Panc1 (cell line): ENCODE measurements at regions not wholly inside any gene's neighbourhood (a gene's known extent, or its start where the extent isn't known, plus 50 kb on each side); places are given as distances from the start of the nearest gene placed in this dataset.

Experiments
- ATAC-seq: fragments of 200-7000 bp; cut with Tn5 transposase; 2 replicates; pipeline ENCODE4 v1.9.1; 2020; ENCODE audit warnings: mild to moderate bottlenecking, moderate library complexity
- BruUV-seq: library from RNA; stranded (reverse); fragments of 400-500 nt; replicated peaks from 2 replicates; lab custom pipeline; 2021; lab: Mats Ljungman, UMichigan
- CTCF ChIA-PET: fragments of 300-600 bp; sonication (Branson Sonifier 250); formaldehyde crosslinking; loops from one replicate; lab custom pipeline; 2022; ENCODE audit warnings: antibody characterized with exemption; lab: Charles Lee
- POLR2A ChIA-PET: fragments of 300-600 bp; sonication (Branson Sonifier 250); formaldehyde crosslinking; loops from one replicate; lab custom pipeline; 2022; ENCODE audit warnings: antibody characterized with exemption; lab: Charles Lee
- DNase-seq: peaks from one replicate; pipeline ENCODE4 v3.0.0-alpha.2; 2010; ENCODE audit warnings: low read depth, low spot score
- H3K27ac ChIP-seq: 2 replicates; pipeline ENCODE4 v1.5.1; 2011; ENCODE audit warnings: mild to moderate bottlenecking, low read length, inconsistent platforms
- H3K27me3 ChIP-seq: fragments of 200-500 bp; sonication (Bioruptor generic); 2 replicates; pipeline ENCODE4 v1.6.0; 2014; ENCODE audit warnings: low read length, inconsistent platforms; ENCODE audit not compliant: control insufficient read depth, insufficient read depth
- H3K36me3 ChIP-seq: fragments of 200-500 bp; sonication (Bioruptor generic); 2 replicates; pipeline ENCODE4 v1.5.1; 2014; ENCODE audit warnings: inconsistent platforms, mild to moderate bottlenecking, low read length, moderate library complexity; ENCODE audit not compliant: control insufficient read depth, insufficient read depth
- H3K4me1 ChIP-seq: 2 replicates; pipeline ENCODE4 v1.5.1; 2011; ENCODE audit warnings: inconsistent platforms, mild to moderate bottlenecking, low read length, moderate library complexity; ENCODE audit not compliant: control insufficient read depth, insufficient read depth
- H3K4me3 ChIP-seq, 2 experiments: 2 replicates each; pipeline ENCODE4 v1.5.1; 2011 to 2012; ENCODE audit warnings: low read depth in 2 of 2, low read length in 2 of 2, mild to moderate bottlenecking in 2 of 2, inconsistent platforms in 1 of 2, moderate library complexity in 1 of 2
- H3K9me3 ChIP-seq: fragments of 200-500 bp; sonication (Bioruptor generic); 2 replicates; pipeline ENCODE4 v1.5.1; 2014; ENCODE audit warnings: low read depth, mild to moderate bottlenecking, inconsistent platforms, low read length, moderate library complexity; ENCODE audit not compliant: control insufficient read depth, insufficient read depth
- CTCF ChIP-seq: fragments of 450-650 bp; IDR thresholded peaks from 2 replicates; pipeline ENCODE4 v1.5.1; 2017; ENCODE audit warnings: mild to moderate bottlenecking
- POLR2AphosphoS5 ChIP-seq: IDR thresholded peaks from 2 replicates; pipeline ENCODE4 v1.6.1; 2012; ENCODE audit warnings: mild to moderate bottlenecking, low read depth, low read length, moderate library complexity
- REST ChIP-seq, 2 experiments: IDR thresholded peaks; 2 replicates each; pipeline ENCODE4 v1.6.1; 2011 to 2012; ENCODE audit warnings: low read depth in 2 of 2, control low read depth in 1 of 2, low read length in 1 of 2, mild to moderate bottlenecking in 1 of 2, moderate library complexity in 1 of 2; ENCODE audit not compliant: insufficient read depth in 1 of 2
- SIN3A ChIP-seq: IDR thresholded peaks from 2 replicates; pipeline ENCODE4 v1.6.1; 2012; ENCODE audit warnings: low read depth, mild to moderate bottlenecking, low read length, moderate library complexity, borderline replicate concordance; ENCODE audit not compliant: insufficient read depth
- TCF7L2 ChIP-seq: IDR thresholded peaks from 2 replicates; pipeline ENCODE4 v1.6.1; 2011; ENCODE audit warnings: mild to moderate bottlenecking, low read depth, low read length, inconsistent platforms
- in situ Hi-C: cut with HindIII; loops from 2 replicates; pipeline ENCODE4 v1.10.0; 2016; ENCODE audit warnings: low sequenced_read_pairs, low pct_unique_long_range_greater_than_20kb
- intact Hi-C: fragments of 100-400 bp; cut with micrococcal nuclease; formaldehyde crosslinking; loops from one replicate; pipeline ENCODE4 v1.10.0; 2022; ENCODE audit not compliant: unreplicated experiment

GRCh38 chr2:64202206-64202845 is 58.1 kb upstream of the PELI1 start:
- POLR2A ChIA-PET, result no interaction called here
- no TSS peak for BruUV-seq

GRCh38 chr2:64203131-64203857 is 59.1 kb upstream of the PELI1 start:
- Histone ChIP-seq H3K4me3 (no peak overlapping the region), H3K27me3 (no peaks in the 10 kb centered on the region), H3K4me1 (no peaks in the 10 kb centered on the region; the same call in 1 of the 2 replicates), H3K36me3 (no peaks in the 10 kb centered on the region), H3K9me3 (no peaks in the 10 kb centered on the region), H3K27ac (no peak overlapping the region)
- intact Hi-C loops, result no loop called here
- no peak for DNase-seq
- CTCF ChIA-PET, result no interaction called here
- BruUV-seq, result no TSS peak
- POLR2A ChIA-PET, result no interaction called here
- ATAC-seq, result no peak
- in situ Hi-C loops, result no loop called here
- TF ChIP-seq SIN3A (no peak), TCF7L2 (no peak), REST (IDR thresholded peaks at IDR 0.05; ENCODE audit: insufficient read depth in 1 of 2, low read depth in 2 of 2, low read length in 1 of 2) (no peak), CTCF (no peak)

More at GRCh38 chr2:64202206-64202845, 58.1 kb upstream of the PELI1 start:
- H3K36me3 ChIP-seq, result no peaks in the 10 kb centered on the region
- CTCF ChIA-PET, result no interaction called here
- ATAC-seq (no peak), DNase-seq (no peak)
- H3K27me3 ChIP-seq, result no peaks in the 10 kb centered on the region
- H3K27ac ChIP-seq, result no peak overlapping the region
- H3K4me1 ChIP-seq, result no peaks in the 10 kb centered on the region; the same call in 1 of the 2 replicates
- in situ Hi-C loops (no loop called here), intact Hi-C loops (no loop called here)
- TF ChIP-seq POLR2AphosphoS5 (no peak), CTCF (no peak), SIN3A (no peak), REST (IDR thresholded peaks at IDR 0.05; ENCODE audit: insufficient read depth in 1 of 2, low read depth in 2 of 2, low read length in 1 of 2) (no peak), TCF7L2 (no peak)
- H3K9me3 ChIP-seq, result no peaks in the 10 kb centered on the region
- no peak overlapping the region for H3K4me3 ChIP-seq
